ENCODE measurements at regions not wholly inside any gene's neighbourhood (a gene's known extent, or its start where the extent isn't known, plus 50 kb on each side); places are given as distances from the start of the nearest gene placed in this dataset.

- Histone ChIP-seq H3K27ac (ENCODE audit: low read depth in 2 of 2, low read length in 2 of 2) (no peak overlapping the region), H3K36me3 (ENCODE audit: control insufficient read depth in 2 of 2, insufficient read depth in 2 of 2, low read length in 2 of 2) (no peaks in the 10 kb centered on the region), H3K4me3 (ENCODE audit: low read length in 2 of 2) (no peak overlapping the region), H3K9me3 (ENCODE audit: control insufficient read depth in 2 of 2, low read length in 2 of 2) (no peaks in the 10 kb centered on the region), H3K4me1 (ENCODE audit: control insufficient read depth in 2 of 2, insufficient read depth in 2 of 2, low read length in 2 of 2) (no peaks in the 10 kb centered on the region), H3K27me3 (ENCODE audit: control insufficient read depth in 2 of 2, insufficient read depth in 2 of 2, low read length in 2 of 2) (no peaks in the 10 kb centered on the region), H3K9ac (ENCODE audit: low read depth in 1 of 2, low read length in 2 of 2) (no peak overlapping the region)
Observed at GRCh38 chr9:13990994-13991393, 322.9 kb downstream of the NFIB start.

- H3K36me3 ChIP-seq (ENCODE audit: control insufficient read depth in 2 of 2, insufficient read depth in 2 of 2, low read length in 2 of 2) = no peaks in the 10 kb centered on the region
- H3K9me3 ChIP-seq (ENCODE audit: control insufficient read depth in 2 of 2, low read length in 2 of 2) = no peaks in the 10 kb centered on the region
- no peaks in the 10 kb centered on the region for H3K4me1 ChIP-seq (ENCODE audit: control insufficient read depth in 2 of 2, insufficient read depth in 2 of 2, low read length in 2 of 2)
- no peak overlapping the region for H3K9ac ChIP-seq (ENCODE audit: low read depth in 1 of 2, low read length in 2 of 2)
- no peak overlapping the region for H3K4me3 ChIP-seq (ENCODE audit: low read length in 2 of 2)
- H3K27me3 ChIP-seq (ENCODE audit: control insufficient read depth in 2 of 2, insufficient read depth in 2 of 2, low read length in 2 of 2) = no peaks in the 10 kb centered on the region
- H3K27ac ChIP-seq (ENCODE audit: low read depth in 2 of 2, low read length in 2 of 2) = no peak overlapping the region
Observed at GRCh38 chr9:13990331-13990730, 323.6 kb downstream of the NFIB start.

GRCh38 chr9:13988944-13989343 lies 325.0 kb downstream of the NFIB start:
- H3K27ac ChIP-seq (ENCODE audit: low read depth in 2 of 2, low read length in 2 of 2) = no peak overlapping the region
- no peaks in the 10 kb centered on the region for H3K9me3 ChIP-seq (ENCODE audit: control insufficient read depth in 2 of 2, low read length in 2 of 2)
- H3K27me3 ChIP-seq (ENCODE audit: control insufficient read depth in 2 of 2, insufficient read depth in 2 of 2, low read length in 2 of 2) = no peaks in the 10 kb centered on the region
- no peaks in the 10 kb centered on the region for H3K36me3 ChIP-seq (ENCODE audit: control insufficient read depth in 2 of 2, insufficient read depth in 2 of 2, low read length in 2 of 2)
- H3K9ac ChIP-seq (ENCODE audit: low read depth in 1 of 2, low read length in 2 of 2) = no peak overlapping the region
- no peak overlapping the region for H3K4me3 ChIP-seq (ENCODE audit: low read length in 2 of 2)
- no peaks in the 10 kb centered on the region for H3K4me1 ChIP-seq (ENCODE audit: control insufficient read depth in 2 of 2, insufficient read depth in 2 of 2, low read length in 2 of 2)

GRCh38 chr9:13983607-13984006 lies 330.3 kb downstream of the NFIB start:
- no peak overlapping the region for H3K4me3 ChIP-seq (ENCODE audit: low read length in 2 of 2)
- no peaks in the 10 kb centered on the region for H3K9me3 ChIP-seq (ENCODE audit: control insufficient read depth in 2 of 2, low read length in 2 of 2)
- H3K27ac ChIP-seq (ENCODE audit: low read depth in 2 of 2, low read length in 2 of 2) = no peak overlapping the region
- no peaks in the 10 kb centered on the region for H3K27me3 ChIP-seq (ENCODE audit: control insufficient read depth in 2 of 2, insufficient read depth in 2 of 2, low read length in 2 of 2)
- no peak overlapping the region for H3K9ac ChIP-seq (ENCODE audit: low read depth in 1 of 2, low read length in 2 of 2)
- no peaks in the 10 kb centered on the region for H3K4me1 ChIP-seq (ENCODE audit: control insufficient read depth in 2 of 2, insufficient read depth in 2 of 2, low read length in 2 of 2)
- no peaks in the 10 kb centered on the region for H3K36me3 ChIP-seq (ENCODE audit: control insufficient read depth in 2 of 2, insufficient read depth in 2 of 2, low read length in 2 of 2)

- Histone ChIP-seq H3K27me3 (ENCODE audit: control insufficient read depth in 2 of 2, insufficient read depth in 2 of 2, low read length in 2 of 2) (no peaks in the 10 kb centered on the region), H3K4me3 (ENCODE audit: low read length in 2 of 2) (no peak overlapping the region), H3K36me3 (ENCODE audit: control insufficient read depth in 2 of 2, insufficient read depth in 2 of 2, low read length in 2 of 2) (no peaks in the 10 kb centered on the region), H3K9me3 (ENCODE audit: control insufficient read depth in 2 of 2, low read length in 2 of 2) (no peaks in the 10 kb centered on the region), H3K27ac (ENCODE audit: low read depth in 2 of 2, low read length in 2 of 2) (no peak overlapping the region), H3K4me1 (ENCODE audit: control insufficient read depth in 2 of 2, insufficient read depth in 2 of 2, low read length in 2 of 2) (no peaks in the 10 kb centered on the region), H3K9ac (ENCODE audit: low read depth in 1 of 2, low read length in 2 of 2) (no peak overlapping the region)
Observed at GRCh38 chr9:13979941-13980318, 334.0 kb downstream of the NFIB start.

GRCh38 chr9:13975611-13976290 lies 338.2 kb downstream of the NFIB start:
- H3K36me3 ChIP-seq (ENCODE audit: control insufficient read depth in 2 of 2, insufficient read depth in 2 of 2, low read length in 2 of 2) = no peaks in the 10 kb centered on the region
- no peaks in the 10 kb centered on the region for H3K27me3 ChIP-seq (ENCODE audit: control insufficient read depth in 2 of 2, insufficient read depth in 2 of 2, low read length in 2 of 2)
- H3K4me1 ChIP-seq (ENCODE audit: control insufficient read depth in 2 of 2, insufficient read depth in 2 of 2, low read length in 2 of 2) = no peaks in the 10 kb centered on the region
- no peak overlapping the region for H3K4me3 ChIP-seq (ENCODE audit: low read length in 2 of 2)
- H3K9me3 ChIP-seq (ENCODE audit: control insufficient read depth in 2 of 2, low read length in 2 of 2) = no peaks in the 10 kb centered on the region
- H3K9ac ChIP-seq (ENCODE audit: low read depth in 1 of 2, low read length in 2 of 2) = no peak overlapping the region
- H3K27ac ChIP-seq (ENCODE audit: low read depth in 2 of 2, low read length in 2 of 2) = no peak overlapping the region

GRCh38 chr9:13974891-13975290 lies 339.1 kb downstream of the NFIB start:
- H3K27ac ChIP-seq (ENCODE audit: low read depth in 2 of 2, low read length in 2 of 2) = no peak overlapping the region
- no peaks in the 10 kb centered on the region for H3K4me1 ChIP-seq (ENCODE audit: control insufficient read depth in 2 of 2, insufficient read depth in 2 of 2, low read length in 2 of 2)
- no peaks in the 10 kb centered on the region for H3K36me3 ChIP-seq (ENCODE audit: control insufficient read depth in 2 of 2, insufficient read depth in 2 of 2, low read length in 2 of 2)
- no peak overlapping the region for H3K9ac ChIP-seq (ENCODE audit: low read depth in 1 of 2, low read length in 2 of 2)
- no peaks in the 10 kb centered on the region for H3K9me3 ChIP-seq (ENCODE audit: control insufficient read depth in 2 of 2, low read length in 2 of 2)
- H3K4me3 ChIP-seq (ENCODE audit: low read length in 2 of 2) = no peak overlapping the region
- H3K27me3 ChIP-seq (ENCODE audit: control insufficient read depth in 2 of 2, insufficient read depth in 2 of 2, low read length in 2 of 2) = no peaks in the 10 kb centered on the region

- Histone ChIP-seq H3K4me3 (ENCODE audit: low read length in 2 of 2) (no peak overlapping the region), H3K27me3 (ENCODE audit: control insufficient read depth in 2 of 2, insufficient read depth in 2 of 2, low read length in 2 of 2) (no peaks in the 10 kb centered on the region), H3K27ac (ENCODE audit: low read depth in 2 of 2, low read length in 2 of 2) (no peak overlapping the region), H3K9me3 (ENCODE audit: control insufficient read depth in 2 of 2, low read length in 2 of 2) (no peaks in the 10 kb centered on the region), H3K4me1 (ENCODE audit: control insufficient read depth in 2 of 2, insufficient read depth in 2 of 2, low read length in 2 of 2) (no peaks in the 10 kb centered on the region), H3K9ac (ENCODE audit: low read depth in 1 of 2, low read length in 2 of 2) (no peak overlapping the region), H3K36me3 (ENCODE audit: control insufficient read depth in 2 of 2, insufficient read depth in 2 of 2, low read length in 2 of 2) (no peaks in the 10 kb centered on the region)
Observed at GRCh38 chr9:13971966-13972655, 341.8 kb downstream of the NFIB start.

- no peaks in the 10 kb centered on the region for H3K9me3 ChIP-seq (ENCODE audit: control insufficient read depth in 2 of 2, low read length in 2 of 2)
- no peak overlapping the region for H3K4me3 ChIP-seq (ENCODE audit: low read length in 2 of 2)
- no peak overlapping the region for H3K9ac ChIP-seq (ENCODE audit: low read depth in 1 of 2, low read length in 2 of 2)
- no peaks in the 10 kb centered on the region for H3K4me1 ChIP-seq (ENCODE audit: control insufficient read depth in 2 of 2, insufficient read depth in 2 of 2, low read length in 2 of 2)
- no peak overlapping the region for H3K27ac ChIP-seq (ENCODE audit: low read depth in 2 of 2, low read length in 2 of 2)
- no peaks in the 10 kb centered on the region for H3K27me3 ChIP-seq (ENCODE audit: control insufficient read depth in 2 of 2, insufficient read depth in 2 of 2, low read length in 2 of 2)
- no peaks in the 10 kb centered on the region for H3K36me3 ChIP-seq (ENCODE audit: control insufficient read depth in 2 of 2, insufficient read depth in 2 of 2, low read length in 2 of 2)
Observed at GRCh38 chr9:13971415-13971814, 342.5 kb downstream of the NFIB start.

GRCh38 chr9:13970426-13970825 lies 343.5 kb downstream of the NFIB start:
- Histone ChIP-seq H3K27ac (ENCODE audit: low read depth in 2 of 2, low read length in 2 of 2) (no peak overlapping the region), H3K27me3 (ENCODE audit: control insufficient read depth in 2 of 2, insufficient read depth in 2 of 2, low read length in 2 of 2) (no peaks in the 10 kb centered on the region), H3K9me3 (ENCODE audit: control insufficient read depth in 2 of 2, low read length in 2 of 2) (no peaks in the 10 kb centered on the region), H3K4me3 (ENCODE audit: low read length in 2 of 2) (no peak overlapping the region), H3K4me1 (ENCODE audit: control insufficient read depth in 2 of 2, insufficient read depth in 2 of 2, low read length in 2 of 2) (no peaks in the 10 kb centered on the region), H3K9ac (ENCODE audit: low read depth in 1 of 2, low read length in 2 of 2) (no peak overlapping the region), H3K36me3 (ENCODE audit: control insufficient read depth in 2 of 2, insufficient read depth in 2 of 2, low read length in 2 of 2) (no peaks in the 10 kb centered on the region)

Measured in mucosa of rectum (tissue), 2 donors.